CD4-positive, alpha-beta T cell treated with Interleukin-15 for 1 hour (primary cell): ENCODE measurements at regions not wholly inside any gene's neighbourhood (a gene's known extent, or its start where the extent isn't known, plus 50 kb on each side); places are given as distances from the start of the nearest gene placed in this dataset.
"Not testable (repeated sequence)": the region's sequence is repeated elsewhere in the genome, so short reads cannot be mapped to it uniquely, and the experiment has no call there.

Experiments
- DNase-seq: peaks from one replicate; pipeline ENCODE4 v3.0.0-alpha.2; 2020

- DNase-seq, result no peak
Measured at GRCh38 chr4:85168234-85168834, 201.8 kb upstream of the WDFY3 start.

- DNase-seq, result no peak
Measured at GRCh38 chr4:85170241-85170640, 203.8 kb upstream of the WDFY3 start.

GRCh38 chr4:85175190-85175589 lies 208.7 kb upstream of the WDFY3 start:
- DNase-seq, result no peak

- no peak for DNase-seq
Measured at GRCh38 chr4:85177092-85177491, 210.6 kb upstream of the WDFY3 start.

- no peak for DNase-seq
Measured at GRCh38 chr4:85177679-85178078, 211.2 kb upstream of the WDFY3 start.

- DNase-seq, result no peak
Measured at GRCh38 chr4:85180533-85180932, 214.0 kb upstream of the WDFY3 start.

- DNase-seq, result no peak
Measured at GRCh38 chr4:85187106-85187505, 220.6 kb upstream of the WDFY3 start.

GRCh38 chr4:85196015-85196414 lies 229.5 kb upstream of the WDFY3 start:
- DNase-seq, result not testable (repeated sequence)

GRCh38 chr4:85200106-85200505 lies 233.6 kb upstream of the WDFY3 start:
- no peak for DNase-seq

GRCh38 chr4:85209161-85209560 lies 242.7 kb upstream of the WDFY3 start:
- no peak for DNase-seq

GRCh38 chr4:85210353-85210752 lies 243.9 kb upstream of the WDFY3 start:
- DNase-seq, result no peak

GRCh38 chr4:85216571-85216970 lies 250.1 kb upstream of the WDFY3 start:
- DNase-seq, result not testable (repeated sequence)

GRCh38 chr4:85218756-85219155 lies 252.3 kb upstream of the WDFY3 start:
- no peak for DNase-seq

- no peak for DNase-seq
Measured at GRCh38 chr4:85221606-85222005, 253.3 kb upstream of the ARHGAP24 start.

GRCh38 chr4:85222561-85222960 lies 252.4 kb upstream of the ARHGAP24 start:
- no peak for DNase-seq

GRCh38 chr4:85228264-85228663 lies 246.7 kb upstream of the ARHGAP24 start:
- DNase-seq, result no peak

GRCh38 chr4:85233516-85233915 lies 241.4 kb upstream of the ARHGAP24 start:
- DNase-seq, result no peak

- no peak for DNase-seq
Measured at GRCh38 chr4:85243857-85244256, 231.1 kb upstream of the ARHGAP24 start.

- no peak for DNase-seq
Measured at GRCh38 chr4:85244638-85245037, 230.3 kb upstream of the ARHGAP24 start.

GRCh38 chr4:85246055-85246454 lies 228.9 kb upstream of the ARHGAP24 start:
- no peak for DNase-seq

- DNase-seq, result no peak
Measured at GRCh38 chr4:85250852-85251251, 224.1 kb upstream of the ARHGAP24 start.

GRCh38 chr4:85257817-85258370 lies 217.1 kb upstream of the ARHGAP24 start:
- DNase-seq, result no peak

- no peak for DNase-seq
Measured at GRCh38 chr4:85260064-85260463, 214.9 kb upstream of the ARHGAP24 start.

- no peak for DNase-seq
Measured at GRCh38 chr4:85265234-85265633, 209.7 kb upstream of the ARHGAP24 start.

- DNase-seq, result no peak
Measured at GRCh38 chr4:85268188-85268587, 206.8 kb upstream of the ARHGAP24 start.
